ENCODE measurements at regions not wholly inside any gene's neighbourhood (a gene's known extent, or its start where the extent isn't known, plus 50 kb on each side); places are given as distances from the start of the nearest gene placed in this dataset.
"Not testable (repeated sequence)": the region's sequence is repeated elsewhere in the genome, so short reads cannot be mapped to it uniquely, and the experiment has no call there.

GRCh38 chr7:14974688-14975087 is 72.1 kb upstream of the DGKB start:
- ATAC-seq (no peak), DNase-seq (no peak)
- Histone ChIP-seq H3K27me3 (ENCODE audit: low read depth) (no peaks in the 10 kb centered on the region), H3K4me1 (no peaks in the 10 kb centered on the region), H3K4me3 (no peak overlapping the region), H3K27ac (no peak overlapping the region), H3K36me3 (no peaks in the 10 kb centered on the region), H3K9me3 (no peaks in the 10 kb centered on the region)
- TF ChIP-seq, protein P1, sequence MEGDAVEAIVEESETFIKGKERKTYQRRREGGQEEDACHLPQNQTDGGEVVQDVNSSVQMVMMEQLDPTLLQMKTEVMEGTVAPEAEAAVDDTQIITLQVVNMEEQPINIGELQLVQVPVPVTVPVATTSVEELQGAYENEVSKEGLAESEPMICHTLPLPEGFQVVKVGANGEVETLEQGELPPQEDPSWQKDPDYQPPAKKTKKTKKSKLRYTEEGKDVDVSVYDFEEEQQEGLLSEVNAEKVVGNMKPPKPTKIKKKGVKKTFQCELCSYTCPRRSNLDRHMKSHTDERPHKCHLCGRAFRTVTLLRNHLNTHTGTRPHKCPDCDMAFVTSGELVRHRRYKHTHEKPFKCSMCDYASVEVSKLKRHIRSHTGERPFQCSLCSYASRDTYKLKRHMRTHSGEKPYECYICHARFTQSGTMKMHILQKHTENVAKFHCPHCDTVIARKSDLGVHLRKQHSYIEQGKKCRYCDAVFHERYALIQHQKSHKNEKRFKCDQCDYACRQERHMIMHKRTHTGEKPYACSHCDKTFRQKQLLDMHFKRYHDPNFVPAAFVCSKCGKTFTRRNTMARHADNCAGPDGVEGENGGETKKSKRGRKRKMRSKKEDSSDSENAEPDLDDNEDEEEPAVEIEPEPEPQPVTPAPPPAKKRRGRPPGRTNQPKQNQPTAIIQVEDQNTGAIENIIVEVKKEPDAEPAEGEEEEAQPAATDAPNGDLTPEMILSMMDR (IDR thresholded peaks at IDR 0.05): no peak
- intact Hi-C loops (cut with DNase I): no loop called here

DNA sequence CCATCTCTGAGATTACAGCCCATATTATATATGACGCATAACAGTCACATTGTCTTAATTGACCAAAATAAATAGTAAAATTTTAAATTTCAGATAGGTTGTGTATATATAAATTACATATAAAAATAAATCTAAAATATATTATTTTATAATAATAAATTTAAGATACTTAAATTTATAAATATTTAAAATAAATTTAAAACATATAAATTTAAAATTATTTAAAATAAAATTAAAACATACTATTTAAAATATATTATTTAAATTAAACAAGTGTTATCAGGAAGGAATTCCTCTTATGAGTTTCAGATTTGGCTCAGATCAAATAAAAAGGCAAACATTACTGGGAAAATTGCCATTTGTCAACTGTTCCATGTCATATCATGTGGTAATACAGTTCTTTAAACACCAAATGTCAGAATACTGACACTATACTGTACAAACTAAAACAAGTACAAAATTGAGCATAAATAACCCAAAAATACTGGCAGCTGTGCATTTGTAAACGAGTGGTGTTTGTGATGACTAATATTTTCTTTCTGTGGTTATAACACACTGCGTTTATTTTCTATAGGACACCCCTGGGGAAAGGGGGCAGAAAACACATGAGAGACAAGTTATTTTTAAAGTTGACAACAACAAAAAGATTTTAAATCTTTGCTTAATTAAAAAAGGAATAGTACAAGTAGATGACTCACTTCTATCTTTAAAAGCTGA is 71.3 kb upstream of the DGKB start:
- Histone ChIP-seq H3K27me3 (ENCODE audit: low read depth) (no peaks in the 10 kb centered on the region), H3K4me3 (no peak overlapping the region), H3K27ac (no peak overlapping the region), H3K4me1 (no peaks in the 10 kb centered on the region), H3K9me3 (no peaks in the 10 kb centered on the region), H3K36me3 (no peaks in the 10 kb centered on the region)
- TF ChIP-seq, protein P1 (IDR thresholded peaks at IDR 0.05): no peak
- intact Hi-C loops (cut with DNase I): no loop called here
- ATAC-seq (no peak), DNase-seq (no peak)

DNA sequence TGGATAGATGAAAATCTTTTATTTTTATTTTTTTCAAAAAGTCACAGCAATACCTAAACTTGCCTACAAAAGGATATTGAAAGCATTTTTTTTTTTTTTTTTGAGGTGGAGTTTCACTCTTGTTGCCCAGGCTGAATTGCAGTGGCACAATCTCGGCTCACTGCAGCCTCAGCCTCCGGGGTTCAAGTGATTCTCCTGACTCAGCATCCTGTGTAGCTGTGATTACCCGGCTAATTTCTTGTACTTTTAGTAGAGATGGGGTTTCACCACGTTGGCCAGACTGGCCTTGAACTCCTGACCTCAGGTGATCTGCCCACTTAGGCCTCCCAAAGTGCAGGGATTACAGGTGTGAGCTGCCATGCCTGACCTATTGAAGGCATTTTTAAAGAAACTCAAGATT is 69.1 kb upstream of the DGKB start:
- H3K9me3 ChIP-seq; DNase-seq; intact Hi-C loops (cut with DNase I); H3K27ac ChIP-seq; H3K4me1 ChIP-seq; ATAC-seq; H3K4me3 ChIP-seq; H3K36me3 ChIP-seq; H3K27me3 ChIP-seq (ENCODE audit: low read depth): not testable (repeated sequence)

GRCh38 chr7:14967376-14967775 is 64.8 kb upstream of the DGKB start:
- H3K36me3 ChIP-seq; H3K9me3 ChIP-seq; H3K4me1 ChIP-seq; intact Hi-C loops (cut with DNase I); H3K27ac ChIP-seq; ATAC-seq; H3K27me3 ChIP-seq (ENCODE audit: low read depth); H3K4me3 ChIP-seq: not testable (repeated sequence)
- peak; percentile 31 for DNase-seq

- no peaks in the 10 kb centered on the region for H3K27me3 ChIP-seq (ENCODE audit: low read depth)
- no peak overlapping the region for H3K4me3 ChIP-seq
- ATAC-seq (no peak), DNase-seq (no peak)
- intact Hi-C loops (cut with DNase I): no loop called here
- no peaks in the 10 kb centered on the region for H3K36me3 ChIP-seq
- no peaks in the 10 kb centered on the region for H3K9me3 ChIP-seq
- H3K4me1 ChIP-seq: no peaks in the 10 kb centered on the region
- no peak overlapping the region for H3K27ac ChIP-seq
- TF ChIP-seq, protein P1 (IDR thresholded peaks at IDR 0.05): no peak
These were observed 60.2 kb upstream of the DGKB start for GRCh38 chr7:14962778-14963177.

- intact Hi-C loops (cut with DNase I): no loop called here
- Histone ChIP-seq H3K4me3 (no peak overlapping the region), H3K36me3 (no peaks in the 10 kb centered on the region), H3K27me3 (ENCODE audit: low read depth) (no peaks in the 10 kb centered on the region), H3K27ac (no peak overlapping the region), H3K4me1 (no peaks in the 10 kb centered on the region), H3K9me3 (no peaks in the 10 kb centered on the region)
- TF ChIP-seq, protein P1 (IDR thresholded peaks at IDR 0.05): no peak
- DNase-seq (no peak), ATAC-seq (no peak)
These were observed 58.2 kb upstream of the DGKB start for GRCh38 chr7:14960721-14961120.
